C1 segment of cervical spinal cord (tissue), 14 donors: ENCODE measurements at regions not wholly inside any gene's neighbourhood (a gene's known extent, or its start where the extent isn't known, plus 50 kb on each side); places are given as distances from the start of the nearest gene placed in this dataset.

Experiments
- DNase-seq, 14 donors: peaks; one replicate each; lab custom pipeline; 2025; lab: John Stamatoyannopoulos, UW

- no peak for DNase-seq
These were observed 109.7 kb upstream of the GADL1 start for GRCh38 chr3:31004025-31004678.

DNA sequence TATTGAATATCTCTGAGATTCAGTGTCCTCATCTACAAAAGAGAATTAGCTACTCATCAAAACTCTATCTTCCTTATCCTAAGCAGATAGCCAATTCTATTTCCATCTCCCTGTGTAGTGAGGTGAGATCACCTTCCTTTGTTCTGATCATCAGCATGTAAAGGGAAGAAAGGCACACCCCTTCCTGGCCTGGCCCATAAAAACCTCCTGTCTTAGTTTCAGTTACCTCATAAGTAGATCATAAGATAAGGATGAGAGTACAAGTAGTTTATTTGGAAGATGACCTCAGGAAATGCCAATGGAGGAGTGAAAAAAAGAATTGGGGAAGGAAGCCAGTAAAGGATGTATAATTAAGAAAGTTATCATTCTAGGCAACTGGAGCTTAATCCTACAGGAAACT, 114.5 kb upstream of the GADL1 start:
- DNase-seq: no peak

GRCh38 chr3:31009881-31010280, 115.4 kb upstream of the GADL1 start:
- no peak for DNase-seq

GRCh38 chr3:31010491-31010890, 116.0 kb upstream of the GADL1 start:
- DNase-seq: no peak

DNA sequence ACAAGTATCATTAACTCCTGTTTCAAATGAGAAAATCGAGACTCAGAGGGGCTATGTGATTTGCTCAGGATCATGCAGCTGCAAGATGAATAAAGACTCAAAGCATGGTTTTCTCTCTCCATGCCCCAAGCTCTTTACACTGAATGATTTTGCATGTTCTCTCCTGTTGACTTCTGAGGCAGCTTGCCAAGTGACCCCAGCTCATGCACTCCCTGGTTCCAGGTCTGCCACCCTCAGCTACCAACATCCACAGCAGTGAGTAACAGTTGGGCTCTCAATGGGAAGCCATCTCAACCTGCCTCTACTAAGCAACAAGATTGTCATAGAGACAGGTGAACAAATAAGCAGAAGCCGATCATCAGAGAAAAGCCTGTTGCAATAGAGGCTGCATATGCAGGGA, 116.9 kb upstream of the GADL1 start:
- no peak for DNase-seq

GRCh38 chr3:31013090-31013489, 118.6 kb upstream of the GADL1 start:
- DNase-seq: no peak

DNA sequence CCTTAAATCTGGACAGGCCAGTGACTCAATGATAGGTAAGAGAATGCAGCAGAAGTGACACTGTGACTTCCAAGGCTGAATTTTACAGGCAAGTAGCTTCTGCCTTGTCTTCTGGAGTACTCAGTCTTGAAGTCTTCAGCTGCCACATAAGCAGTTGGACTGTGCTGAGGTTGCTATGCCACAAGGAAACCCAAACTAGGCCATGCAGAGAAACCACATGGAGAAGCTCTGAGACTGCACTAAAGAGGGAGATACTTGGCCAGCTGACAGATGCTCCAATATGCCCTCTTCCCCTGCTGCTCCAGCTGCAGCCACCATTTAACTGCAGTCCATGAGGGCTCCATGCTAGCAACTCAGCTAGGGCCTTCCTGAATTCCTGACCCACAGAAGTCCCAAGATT, 119.4 kb upstream of the GADL1 start:
- no peak for DNase-seq

DNA sequence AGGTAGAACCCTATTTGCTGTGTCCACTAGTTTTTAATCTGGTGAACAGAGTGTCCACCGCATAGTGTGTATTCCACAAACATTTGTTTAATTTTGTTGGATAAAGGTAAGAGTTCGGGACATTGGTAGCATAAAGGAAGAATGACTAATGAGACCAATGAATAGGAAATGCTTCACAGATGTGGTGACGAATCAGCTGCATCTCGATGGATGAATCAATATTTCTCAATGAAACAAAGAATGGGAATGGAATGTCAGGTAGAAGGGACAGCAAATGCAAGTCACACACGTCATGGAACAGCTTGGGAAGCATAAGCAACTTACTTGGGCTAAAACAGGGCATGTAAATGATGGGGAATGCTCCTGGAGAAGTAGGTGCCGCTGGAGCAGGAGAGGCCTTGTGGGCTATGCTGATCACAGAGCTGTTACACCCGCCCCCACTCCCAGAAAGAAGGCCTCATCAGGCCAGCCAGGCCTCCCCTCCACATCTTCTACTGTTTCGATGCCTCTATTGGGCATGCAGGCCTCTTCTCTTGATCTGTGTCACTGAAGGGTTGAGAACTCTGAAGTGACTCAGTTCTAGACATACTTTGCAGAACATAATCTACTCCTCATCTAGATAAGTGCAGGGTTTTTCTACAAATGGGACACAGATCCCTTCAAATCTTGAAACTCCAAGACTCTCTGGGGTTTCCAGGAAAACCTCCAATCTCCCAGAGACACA, 120.0 kb upstream of the GADL1 start:
- no peak for DNase-seq

GRCh38 chr3:31016196-31016595, 121.7 kb upstream of the GADL1 start:
- DNase-seq: no peak

DNA sequence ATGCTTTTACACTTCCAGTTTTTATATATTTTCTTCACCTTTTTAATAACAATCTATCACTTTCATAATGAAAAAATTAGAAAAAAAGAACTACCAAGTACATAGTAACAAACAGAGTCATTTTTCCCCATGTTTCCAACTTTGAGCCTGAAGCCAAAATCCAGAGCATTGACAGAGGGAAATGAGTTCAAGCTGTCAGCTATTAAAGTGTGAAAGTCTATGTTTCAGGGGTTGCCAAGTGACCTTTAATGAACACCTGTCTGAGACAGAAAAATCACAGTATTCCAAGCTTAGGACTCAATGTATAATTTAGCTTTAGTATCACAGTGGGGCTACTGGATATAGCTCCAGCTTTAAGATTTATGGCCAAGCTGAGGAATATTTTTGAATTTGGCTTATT, 128.3 kb upstream of the GADL1 start:
- DNase-seq: no peak

DNA sequence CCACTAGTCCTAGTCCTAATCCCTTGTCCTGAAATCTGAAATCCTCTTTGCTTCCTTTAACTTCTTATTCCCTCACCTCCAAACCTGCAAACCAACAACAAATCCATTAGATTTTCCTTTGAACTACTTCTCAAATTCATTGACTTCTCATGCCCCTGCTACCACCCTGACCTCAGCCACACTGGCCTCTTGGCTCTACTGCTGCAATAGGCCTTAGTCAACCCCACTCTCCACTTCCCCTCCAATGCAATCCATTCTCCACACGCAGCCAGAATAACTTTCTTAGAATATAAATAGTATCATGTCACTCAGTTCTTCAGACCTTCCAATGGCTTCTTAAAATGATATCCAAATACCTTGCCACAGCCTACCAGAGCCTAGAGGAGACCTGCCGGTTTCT, 131.1 kb upstream of the GADL1 start:
- DNase-seq: no peak

DNA sequence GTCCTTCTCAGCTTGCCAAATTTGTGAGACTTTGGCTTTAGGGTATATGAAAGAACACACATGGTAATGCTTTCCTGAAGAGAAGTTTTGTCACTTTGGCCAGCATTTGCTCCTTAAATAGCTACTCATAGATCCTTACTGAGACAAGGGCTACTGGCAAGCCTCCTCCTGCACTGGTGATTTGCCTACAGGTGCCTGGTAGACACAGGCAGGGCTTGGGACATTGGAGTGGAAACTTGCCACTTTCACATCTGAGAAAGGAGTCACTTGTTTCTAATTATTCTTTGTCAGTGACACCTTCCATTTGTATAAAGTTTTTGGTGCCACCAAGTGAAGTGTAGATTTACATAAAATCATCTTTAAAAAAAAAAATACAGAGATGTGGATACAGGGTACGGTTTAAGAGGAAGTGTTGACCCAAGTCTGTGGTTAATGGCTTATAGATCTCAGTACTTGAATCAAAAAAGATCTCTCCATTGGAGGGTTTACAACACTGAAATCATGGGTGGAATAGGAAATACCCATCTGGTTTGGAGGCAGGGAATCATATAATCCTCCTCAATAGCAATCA, 132.8 kb upstream of the GADL1 start:
- DNase-seq: no peak

DNA sequence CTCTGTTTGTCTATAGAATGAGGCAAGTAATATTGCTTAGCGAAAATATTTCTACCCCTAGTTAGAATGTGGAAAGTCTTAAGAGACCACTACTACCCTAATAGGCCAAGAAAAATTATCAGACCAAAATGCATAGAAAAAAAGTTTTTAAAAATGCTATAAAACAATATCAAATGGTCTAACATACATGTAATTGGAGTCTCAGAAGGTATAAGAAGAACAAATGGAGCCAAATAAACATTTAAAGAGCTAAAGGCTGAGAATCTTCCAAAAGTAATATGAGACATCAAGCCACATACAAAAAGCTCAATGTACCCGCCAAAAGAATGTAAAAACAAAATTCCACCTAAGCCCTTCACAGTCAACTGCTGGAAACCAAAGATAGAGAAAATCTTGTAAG, 133.5 kb upstream of the GADL1 start:
- no peak for DNase-seq

DNA sequence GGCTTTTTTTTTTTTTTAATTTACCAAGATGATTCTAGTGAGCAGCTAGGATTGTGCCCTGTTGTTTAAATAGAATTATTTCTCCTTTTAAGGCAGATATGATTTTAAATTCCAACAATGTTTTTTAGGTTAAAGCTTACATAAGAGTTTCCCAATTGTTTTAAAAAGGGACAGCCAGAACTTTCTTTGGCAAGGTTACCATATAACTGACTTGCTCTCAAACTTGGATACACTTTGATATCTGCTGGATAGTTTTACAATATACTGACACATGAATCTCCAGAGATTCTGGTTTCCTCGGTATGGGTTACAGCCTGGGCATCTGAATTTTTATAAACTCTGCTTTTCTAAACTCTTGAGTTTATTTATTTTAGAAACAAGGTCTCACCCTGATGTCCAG, 134.3 kb upstream of the GADL1 start:
- DNase-seq: no peak

DNA sequence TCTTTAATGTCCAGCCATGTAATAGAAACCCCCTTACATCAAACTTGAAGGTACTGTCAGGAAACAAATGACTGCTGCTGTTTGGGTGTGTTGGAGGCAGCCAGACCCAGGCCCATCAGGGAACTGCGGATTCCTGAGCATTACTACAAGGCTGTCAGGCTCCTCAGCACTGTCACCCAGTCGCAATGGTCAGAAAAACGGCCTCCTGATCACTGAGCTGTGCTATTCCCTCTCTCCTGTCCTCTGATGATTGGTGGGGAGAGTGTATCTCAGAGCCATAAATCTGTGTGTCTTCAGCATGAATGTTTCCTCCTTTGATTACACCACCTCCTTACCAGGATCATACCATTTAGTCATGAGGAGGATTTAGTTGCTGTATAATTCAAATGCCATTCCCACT, 135.2 kb upstream of the GADL1 start:
- DNase-seq: no peak

DNA sequence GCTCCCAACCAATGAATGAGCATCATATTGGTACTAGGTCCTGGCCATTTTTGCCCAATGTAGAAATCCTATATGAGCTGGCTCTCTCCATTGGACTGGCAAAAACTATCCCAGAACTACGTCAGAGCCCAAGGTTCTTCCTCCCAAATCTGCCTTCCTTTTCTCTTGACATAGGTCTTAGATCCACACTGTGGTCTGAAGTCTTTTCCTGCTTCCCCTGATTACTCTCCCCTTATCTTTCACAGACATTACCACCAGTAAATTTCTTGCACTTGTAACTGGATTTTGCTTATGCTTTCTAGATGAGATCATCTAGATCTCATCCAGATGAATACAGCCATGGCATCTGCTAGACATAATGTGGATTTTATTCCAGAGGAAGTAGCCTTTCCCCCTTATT, 141.2 kb upstream of the GADL1 start:
- no peak for DNase-seq

- no peak for DNase-seq
These were observed 143.8 kb upstream of the GADL1 start for GRCh38 chr3:31038086-31038739.

DNA sequence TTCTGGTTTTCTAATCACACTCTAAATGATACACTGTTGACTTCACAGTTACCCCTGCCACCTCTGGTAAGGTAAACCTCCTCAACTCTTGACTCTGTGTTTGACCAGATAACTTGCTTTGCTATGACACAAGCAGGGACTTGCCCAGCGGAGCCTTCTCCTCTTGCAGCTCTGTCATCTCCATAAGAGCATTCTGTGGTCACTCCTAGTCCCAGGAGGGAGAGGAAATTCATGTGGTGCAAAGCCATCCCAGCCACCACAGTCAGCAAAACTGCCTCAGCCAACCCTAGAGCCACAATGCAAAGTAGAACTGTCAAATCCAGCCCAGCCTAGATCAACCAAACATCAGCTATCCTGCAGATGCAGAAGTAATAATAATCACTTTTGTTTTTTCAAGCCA, 144.7 kb upstream of the GADL1 start:
- no peak for DNase-seq

- no peak for DNase-seq
These were observed 146.9 kb upstream of the GADL1 start for GRCh38 chr3:31041161-31041978.

- no peak for DNase-seq
These were observed 148.8 kb upstream of the GADL1 start for GRCh38 chr3:31043184-31043819.

DNA sequence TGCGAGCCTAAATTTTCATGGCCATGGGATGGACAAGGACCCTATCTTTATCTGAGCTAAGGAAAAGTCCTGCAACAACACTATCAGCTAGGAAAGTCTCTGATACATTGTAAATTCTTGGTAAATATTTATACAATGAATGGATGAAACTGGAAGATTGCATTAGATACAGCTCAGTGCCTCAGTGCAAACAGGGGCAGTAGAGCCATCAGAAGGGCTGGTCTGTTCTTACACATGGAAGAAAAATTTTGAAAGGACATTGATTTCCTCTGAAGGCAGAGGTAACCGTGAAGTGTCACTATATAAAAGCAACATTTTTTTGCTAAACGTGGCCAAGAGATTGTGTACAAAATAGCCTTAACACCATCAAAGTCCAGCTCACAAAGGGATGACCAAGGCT, 153.2 kb upstream of the GADL1 start:
- DNase-seq: no peak
